HEK293 (cell line): ENCODE measurements at regions not wholly inside any gene's neighbourhood (a gene's known extent, or its start where the extent isn't known, plus 50 kb on each side); places are given as distances from the start of the nearest gene placed in this dataset.

Experiments used
- CTCF ChIP-seq: fragments of 450-650 bp; formaldehyde crosslinking; IDR thresholded peaks from 2 replicates; pipeline ENCODE4 v1.5.1; 2016; ENCODE audit warnings: missing biosample characterization, missing genetic modification characterization
- ZNF239 ChIP-seq: fragments of 450-650 bp; formaldehyde crosslinking; IDR thresholded peaks from 2 replicates; pipeline ENCODE4 v1.5.1; 2016; ENCODE audit warnings: missing biosample characterization, missing genetic modification characterization
- ZNF621 ChIP-seq: fragments of 450-650 bp; formaldehyde crosslinking; IDR thresholded peaks from 2 replicates; pipeline ENCODE4 v1.5.1; 2017; ENCODE audit warnings: missing biosample characterization, missing genetic modification characterization

DNA sequence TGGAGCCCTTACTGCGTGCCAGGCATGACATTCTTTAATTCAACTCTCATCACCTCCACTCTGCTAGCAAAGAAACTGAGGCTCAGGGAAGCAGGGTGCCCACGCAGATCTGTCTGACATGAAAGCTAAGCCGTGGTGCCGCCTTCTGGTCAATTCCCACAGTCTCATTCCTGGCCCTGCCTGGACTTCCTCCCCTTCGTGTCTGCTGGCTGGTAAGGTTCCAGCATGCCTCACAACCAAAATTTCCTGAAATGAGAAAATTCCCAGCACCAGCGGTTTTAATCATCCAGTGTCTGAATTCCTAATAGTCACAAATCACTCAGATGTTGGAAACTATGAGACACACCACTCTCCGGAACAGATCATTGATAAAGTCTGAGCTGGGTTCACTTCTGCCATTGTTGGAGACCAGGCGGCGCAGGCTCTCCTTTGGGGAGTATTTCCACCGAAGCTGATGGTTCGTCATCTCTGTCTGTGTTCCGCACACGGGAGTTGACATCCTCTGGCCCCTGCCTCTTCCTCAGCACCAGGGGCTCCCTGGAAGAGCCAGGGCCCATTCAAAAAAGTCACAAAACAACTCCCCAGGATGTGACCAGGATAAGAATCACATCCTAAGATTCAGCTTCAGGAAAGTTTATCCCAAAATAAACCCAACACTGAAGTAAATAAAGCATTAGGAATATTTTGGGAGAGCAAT is 167.7 kb downstream of the PLPP3 start:
- TF ChIP-seq ZNF621 (tag by site-specific recombination) (no peak), CTCF (tag by site-specific recombination) (no peak), ZNF239 (tag by site-specific recombination) (no peak)
